ENCODE measurements at regions not wholly inside any gene's neighbourhood (a gene's known extent, or its start where the extent isn't known, plus 50 kb on each side); places are given as distances from the start of the nearest gene placed in this dataset.

DNA sequence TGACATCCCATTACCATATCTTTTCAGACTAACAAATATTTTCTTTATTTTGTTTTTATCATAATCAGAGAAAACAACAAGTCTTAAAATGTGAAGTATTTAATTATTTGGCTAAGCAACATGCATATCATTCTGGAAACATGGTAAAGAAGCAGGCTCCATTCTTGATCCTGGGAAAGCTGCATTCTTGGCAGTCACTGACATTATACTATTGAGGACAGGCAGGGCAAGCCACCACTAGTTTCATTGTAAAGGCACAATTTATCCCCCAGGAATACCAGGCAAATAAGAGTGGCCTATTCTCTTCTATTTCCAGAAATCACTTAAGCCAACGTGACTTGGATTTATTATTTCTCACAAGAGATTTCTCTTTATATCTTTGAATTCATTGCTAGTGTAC lies 153.8 kb upstream of the AKR1E2 start:
- TF ChIP-seq EZH2 (IDR thresholded peaks at IDR 0.05; ENCODE audit: borderline replicate concordance, low read depth, low read length, severe bottlenecking) = no peak
- TF ChIP-seq, protein P1, sequence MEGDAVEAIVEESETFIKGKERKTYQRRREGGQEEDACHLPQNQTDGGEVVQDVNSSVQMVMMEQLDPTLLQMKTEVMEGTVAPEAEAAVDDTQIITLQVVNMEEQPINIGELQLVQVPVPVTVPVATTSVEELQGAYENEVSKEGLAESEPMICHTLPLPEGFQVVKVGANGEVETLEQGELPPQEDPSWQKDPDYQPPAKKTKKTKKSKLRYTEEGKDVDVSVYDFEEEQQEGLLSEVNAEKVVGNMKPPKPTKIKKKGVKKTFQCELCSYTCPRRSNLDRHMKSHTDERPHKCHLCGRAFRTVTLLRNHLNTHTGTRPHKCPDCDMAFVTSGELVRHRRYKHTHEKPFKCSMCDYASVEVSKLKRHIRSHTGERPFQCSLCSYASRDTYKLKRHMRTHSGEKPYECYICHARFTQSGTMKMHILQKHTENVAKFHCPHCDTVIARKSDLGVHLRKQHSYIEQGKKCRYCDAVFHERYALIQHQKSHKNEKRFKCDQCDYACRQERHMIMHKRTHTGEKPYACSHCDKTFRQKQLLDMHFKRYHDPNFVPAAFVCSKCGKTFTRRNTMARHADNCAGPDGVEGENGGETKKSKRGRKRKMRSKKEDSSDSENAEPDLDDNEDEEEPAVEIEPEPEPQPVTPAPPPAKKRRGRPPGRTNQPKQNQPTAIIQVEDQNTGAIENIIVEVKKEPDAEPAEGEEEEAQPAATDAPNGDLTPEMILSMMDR (IDR thresholded peaks at IDR 0.05; ENCODE audit: borderline replicate concordance, extremely low read depth, low read length, poor library complexity, severe bottlenecking) = no peak

Data from DND-41 (cell line).